GM18951 (cell line): ENCODE measurements at regions not wholly inside any gene's neighbourhood (a gene's known extent, or its start where the extent isn't known, plus 50 kb on each side); places are given as distances from the start of the nearest gene placed in this dataset.

Source experiments
- POLR2A ChIP-seq: IDR thresholded peaks from 4 replicates; pipeline ENCODE4 v1.6.1; 2011; ENCODE audit warnings: mild to moderate bottlenecking; ENCODE audit not compliant: insufficient read length, insufficient read depth; ENCODE audit errors: extremely low read depth
- in situ Hi-C: fragments of 300-500 bp; cut with MboI; formaldehyde crosslinking; loops from one replicate; pipeline ENCODE4 v1.12.0; 2022; ENCODE audit warnings: low sequenced_read_pairs, mixed read lengths, inconsistent platforms; ENCODE audit not compliant: unreplicated experiment

DNA sequence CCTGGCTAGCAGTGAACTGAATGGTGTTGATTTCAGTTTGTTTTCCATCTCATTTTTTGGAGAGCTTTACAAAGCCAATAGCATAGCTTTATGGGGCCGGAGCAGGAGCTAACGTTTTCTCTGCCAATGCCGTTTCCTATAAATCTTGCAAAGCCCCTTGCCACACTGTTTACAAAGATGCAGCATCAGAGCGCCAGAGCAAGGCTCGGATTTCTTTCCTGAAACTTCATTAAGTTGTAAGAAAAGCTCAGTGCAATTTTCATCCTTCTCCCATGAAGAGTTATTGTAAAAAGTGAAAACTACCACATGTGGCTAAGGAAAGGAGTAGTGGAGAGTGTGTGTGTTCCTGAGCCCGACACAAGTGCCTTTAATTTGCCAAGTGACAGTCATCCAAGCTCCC is 178.2 kb upstream of the GDNF start:
- TF ChIP-seq POLR2A, result no peak
- in situ Hi-C loops, result no loop called here

DNA sequence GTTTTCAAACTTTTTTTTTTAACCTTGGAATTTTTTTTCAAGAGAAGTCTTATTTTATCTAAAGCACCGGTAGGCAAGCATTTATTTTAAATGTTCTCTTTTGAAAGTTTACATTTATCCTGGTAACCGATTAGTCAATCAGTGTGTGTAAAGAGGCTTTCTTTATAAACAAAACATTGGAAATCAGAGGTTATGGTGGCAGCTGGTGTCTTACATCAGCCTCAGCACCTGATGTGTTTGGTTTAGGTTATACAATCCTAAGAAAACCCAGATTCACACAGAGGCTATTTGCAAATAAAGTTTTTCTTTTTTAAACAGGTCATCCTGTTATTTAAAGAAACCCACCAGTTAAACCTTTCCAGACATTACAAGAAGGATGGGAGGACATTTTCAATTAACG is 173.3 kb upstream of the GDNF start:
- in situ Hi-C loops, result no loop called here

DNA sequence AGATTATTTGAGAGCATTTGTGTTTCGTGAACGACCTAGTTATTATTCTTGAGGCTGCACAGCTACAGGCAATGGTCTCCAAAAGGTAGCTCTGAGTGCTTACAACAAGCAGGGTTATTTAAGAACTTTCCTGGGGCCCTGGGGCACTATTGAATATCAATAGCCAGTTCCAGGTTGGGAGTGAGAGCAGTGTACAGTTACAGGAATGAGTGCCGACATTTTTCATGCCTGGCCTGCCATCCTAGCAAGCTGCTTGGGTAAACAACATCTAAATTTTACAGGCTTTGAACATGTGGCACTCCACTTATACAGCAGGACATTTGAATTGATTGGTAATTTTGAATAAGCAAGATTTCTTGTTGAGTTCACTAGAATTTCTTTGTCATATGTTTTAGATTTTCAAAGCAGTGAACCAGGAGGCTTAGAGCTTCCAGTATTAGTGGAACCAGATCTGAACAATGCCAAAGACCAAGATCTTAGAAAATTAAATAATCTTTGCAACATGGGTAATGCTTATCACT is 171.9 kb upstream of the GDNF start:
- in situ Hi-C loops, result no loop called here
- no peak for TF ChIP-seq POLR2A

More for the DNA sequence above, 173.3 kb upstream of the GDNF start:
- TF ChIP-seq POLR2A, result no peak

DNA sequence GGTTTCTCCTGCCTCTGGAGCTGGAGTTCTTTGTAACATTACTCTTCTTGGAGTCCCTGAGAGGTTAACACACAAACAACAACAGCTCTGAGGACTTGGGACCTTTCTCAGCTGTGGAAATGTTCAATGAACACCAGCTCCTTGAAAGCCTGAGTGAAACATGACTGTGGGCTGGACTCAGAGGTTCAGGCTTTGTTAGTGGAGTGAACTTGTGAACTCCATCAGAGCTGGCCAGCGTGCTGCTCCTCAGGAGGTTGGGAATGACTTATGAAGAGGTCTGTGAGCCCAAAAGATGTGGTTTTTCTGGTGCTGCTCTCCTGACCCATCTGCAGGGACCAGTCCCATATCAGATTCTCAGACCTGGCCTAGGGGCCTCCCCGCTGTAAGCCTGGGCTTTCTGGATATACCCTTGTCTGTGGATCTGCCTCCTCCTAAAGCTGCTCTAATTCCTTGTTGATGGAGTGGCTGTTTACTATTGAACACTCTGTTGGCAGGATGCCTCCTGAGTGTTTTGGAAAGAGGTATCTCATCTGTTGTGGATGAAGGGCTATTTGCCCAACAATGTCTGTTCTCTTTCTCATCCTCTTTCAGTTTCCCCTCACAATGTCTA is 170.0 kb upstream of the GDNF start:
- in situ Hi-C loops, result no loop called here
- no peak for TF ChIP-seq POLR2A

DNA sequence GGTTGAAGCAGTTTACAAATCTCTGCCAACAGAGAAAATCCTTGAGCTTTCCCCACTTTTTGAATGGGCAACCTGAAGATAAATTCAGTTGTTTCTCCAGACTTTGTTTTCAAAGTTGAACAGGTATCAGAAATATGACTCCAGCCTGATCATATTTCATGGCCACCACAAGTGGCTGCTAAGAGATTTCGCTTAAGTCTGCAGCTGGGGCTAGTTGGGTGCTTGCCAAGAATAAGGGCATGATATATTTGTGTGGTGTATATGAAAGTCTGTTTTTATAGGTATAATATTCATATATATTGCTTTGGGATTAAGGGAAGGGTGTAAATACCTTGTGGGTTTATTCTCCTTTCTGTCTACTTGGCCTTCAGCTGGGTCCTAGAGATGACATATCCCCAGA is 168.4 kb upstream of the GDNF start:
- in situ Hi-C loops, result no loop called here
- TF ChIP-seq POLR2A, result no peak

DNA sequence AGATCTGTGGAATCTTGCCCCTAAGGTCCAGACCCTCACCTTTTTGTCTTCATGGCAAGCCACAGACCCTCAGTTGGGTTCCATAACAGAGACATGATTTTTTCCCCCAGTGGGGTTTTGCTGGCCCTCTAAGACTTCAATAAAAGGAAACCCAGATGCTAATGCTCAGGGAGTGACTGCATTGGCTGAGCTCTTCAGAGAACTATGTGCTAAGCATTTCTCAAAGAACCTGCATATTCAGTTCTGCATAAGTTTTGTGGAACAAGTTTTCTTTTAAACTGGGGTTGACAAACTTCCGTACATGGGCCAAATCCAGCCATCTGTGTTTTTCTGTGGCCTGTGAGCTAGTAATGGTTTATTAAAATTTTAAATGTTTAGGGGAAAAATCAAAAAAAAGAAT is 159.8 kb upstream of the GDNF start:
- in situ Hi-C loops, result no loop called here

DNA sequence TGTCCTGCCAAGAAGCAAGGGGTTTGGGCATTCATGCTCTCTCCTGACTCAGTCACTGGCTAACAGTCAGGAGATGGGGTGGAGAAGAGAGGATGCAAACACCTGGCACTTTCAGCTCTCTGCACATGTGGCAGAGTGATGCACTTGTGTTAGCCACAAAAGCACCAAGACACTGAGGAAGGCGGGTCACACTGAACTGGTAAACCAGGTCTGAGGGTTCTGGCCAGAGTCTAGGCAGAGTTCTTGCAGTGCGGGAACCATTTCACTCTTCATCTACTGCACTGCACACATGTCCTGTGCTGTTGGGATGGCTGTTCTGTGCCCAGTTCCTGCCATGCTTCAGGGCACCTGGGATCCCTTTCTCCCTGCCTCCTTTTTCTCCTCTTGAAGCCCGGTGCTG is 157.1 kb upstream of the GDNF start:
- in situ Hi-C loops, result no loop called here
- no peak for TF ChIP-seq POLR2A

More for the DNA sequence above, 159.8 kb upstream of the GDNF start:
- no peak for TF ChIP-seq POLR2A

DNA sequence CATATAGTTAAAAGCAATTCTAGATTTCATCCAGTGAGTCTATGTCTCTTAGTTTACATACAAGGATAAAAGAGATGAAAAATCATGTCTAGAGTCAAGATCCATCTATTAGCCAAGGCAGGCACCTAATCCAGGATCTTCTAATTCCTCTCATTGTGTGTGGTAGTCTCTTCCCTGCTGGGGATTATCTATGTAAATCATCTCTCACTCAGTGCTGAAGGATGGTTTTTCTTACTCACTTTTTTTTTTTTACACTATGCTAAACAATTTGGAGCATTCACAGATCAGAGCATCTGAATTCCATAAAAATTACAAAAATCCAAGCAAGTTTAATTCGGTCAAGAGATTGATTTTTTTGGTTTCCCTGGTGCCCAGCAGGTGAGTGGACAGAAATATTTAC is 154.9 kb upstream of the GDNF start:
- no peak for TF ChIP-seq POLR2A
- in situ Hi-C loops, result no loop called here

DNA sequence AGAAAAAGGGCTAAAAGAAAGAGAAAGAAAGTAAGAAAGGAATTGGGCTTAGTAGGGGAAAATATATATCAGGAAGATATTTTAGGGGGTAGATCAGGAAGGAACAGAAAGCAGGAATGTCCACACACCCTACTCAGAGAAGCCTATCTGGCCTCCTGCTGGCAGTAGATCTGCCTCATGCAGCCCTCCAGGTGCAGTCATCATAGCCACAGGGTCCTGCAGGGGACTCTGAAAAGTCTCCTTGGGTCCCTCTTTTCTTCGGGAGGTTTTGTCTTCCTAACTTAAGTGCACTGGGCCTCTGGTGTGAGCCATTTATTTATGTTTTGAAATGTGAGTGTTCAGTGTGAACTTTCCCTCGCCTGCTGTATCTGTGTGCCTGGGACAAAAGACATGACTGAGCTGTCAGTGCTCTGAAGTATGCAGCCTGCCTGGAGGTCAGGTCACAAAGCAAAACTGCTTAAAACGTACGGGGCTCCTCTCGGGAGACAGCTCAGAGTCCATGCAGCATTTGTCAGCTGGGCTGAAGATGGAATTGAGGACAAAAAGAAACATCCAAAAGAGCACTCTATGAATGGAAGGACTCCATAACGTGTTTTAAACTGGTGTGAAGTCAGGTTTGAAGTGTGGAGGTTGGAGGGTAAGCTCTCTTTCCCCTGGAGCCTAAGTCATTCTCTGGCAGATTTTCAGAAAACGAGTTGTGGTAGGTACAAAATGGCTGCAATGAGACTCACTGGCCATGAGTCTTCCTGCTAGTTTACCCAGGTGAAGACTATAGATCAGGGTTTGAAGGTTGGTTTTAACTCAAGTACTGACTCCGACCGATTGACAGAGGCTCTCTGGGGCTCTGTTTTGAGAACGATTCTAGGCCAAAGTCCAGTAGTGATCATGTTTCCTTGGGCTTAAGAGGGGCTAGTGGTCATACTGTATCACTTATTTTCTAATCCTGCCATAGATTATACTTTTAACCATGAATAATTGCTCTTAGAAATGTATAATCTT is 151.8 kb upstream of the GDNF start:
- in situ Hi-C loops, result no loop called here
- no peak for TF ChIP-seq POLR2A

DNA sequence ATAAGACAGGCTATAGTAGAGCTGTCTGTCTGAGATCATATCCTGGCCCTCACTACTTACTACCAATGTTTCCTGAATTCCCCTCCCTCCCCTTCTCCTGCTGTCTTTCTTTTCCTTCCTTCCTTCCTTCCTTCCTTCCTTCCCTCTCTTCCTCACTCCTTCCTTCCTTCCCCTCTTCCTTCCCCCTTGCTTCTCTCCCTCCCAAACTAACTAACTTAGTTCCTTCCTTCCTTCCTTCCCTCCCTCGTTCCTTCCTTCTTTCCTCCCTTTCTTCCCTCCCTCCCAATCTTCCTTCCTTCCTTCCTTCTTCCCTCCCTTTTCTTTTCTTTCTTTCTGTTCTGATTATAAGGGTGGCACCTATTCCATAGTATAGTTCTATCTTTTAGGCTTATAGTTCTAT is 150.0 kb upstream of the GDNF start:
- TF ChIP-seq POLR2A, result no peak
- in situ Hi-C loops, result no loop called here

DNA sequence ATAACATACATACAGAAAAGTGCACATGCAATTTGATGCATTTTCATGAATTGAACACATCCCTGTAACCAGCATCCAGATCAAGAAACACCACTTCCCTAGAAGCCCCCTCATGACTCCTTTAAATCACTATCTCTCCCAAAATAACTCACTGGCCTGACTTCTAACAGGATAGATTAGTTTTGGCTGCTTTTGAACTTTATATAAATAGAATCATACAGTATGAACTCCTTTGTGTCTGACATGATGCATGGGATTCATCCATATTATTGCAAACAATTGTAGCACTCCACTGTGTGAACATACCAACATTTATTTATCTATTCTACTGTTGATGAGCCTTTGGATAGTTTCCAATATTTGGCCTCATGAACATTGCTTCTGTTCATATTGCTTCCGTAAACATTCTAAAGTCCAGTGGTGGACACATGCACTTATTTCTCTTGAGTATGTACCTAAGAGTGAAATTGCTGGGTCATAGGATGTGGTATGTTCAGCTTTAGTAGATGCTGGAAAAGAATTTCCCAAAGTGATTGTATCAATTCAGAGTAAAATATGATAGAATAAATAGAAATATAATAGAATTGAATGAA is 148.7 kb upstream of the GDNF start:
- in situ Hi-C loops, result no loop called here
- TF ChIP-seq POLR2A, result no peak

DNA sequence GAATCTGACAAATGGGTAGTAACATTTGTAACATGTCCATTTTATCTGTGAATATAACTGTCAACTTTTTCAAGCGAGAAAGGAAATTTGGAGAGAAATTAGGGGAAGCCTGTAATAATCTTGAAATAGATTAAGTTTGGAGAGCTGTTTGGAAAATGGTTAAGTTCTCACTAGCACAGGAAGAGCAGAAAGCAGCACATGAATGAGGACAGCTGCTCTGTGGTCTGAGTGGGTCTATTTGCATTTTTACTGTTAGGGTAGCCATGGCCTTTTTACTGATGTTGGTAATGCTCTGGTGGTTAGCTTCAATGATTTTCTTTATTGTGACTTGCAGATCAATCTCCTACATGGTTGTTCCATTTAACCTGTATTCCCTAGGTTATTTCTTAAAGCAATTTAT is 144.5 kb upstream of the GDNF start:
- in situ Hi-C loops, result no loop called here
- no peak for TF ChIP-seq POLR2A

DNA sequence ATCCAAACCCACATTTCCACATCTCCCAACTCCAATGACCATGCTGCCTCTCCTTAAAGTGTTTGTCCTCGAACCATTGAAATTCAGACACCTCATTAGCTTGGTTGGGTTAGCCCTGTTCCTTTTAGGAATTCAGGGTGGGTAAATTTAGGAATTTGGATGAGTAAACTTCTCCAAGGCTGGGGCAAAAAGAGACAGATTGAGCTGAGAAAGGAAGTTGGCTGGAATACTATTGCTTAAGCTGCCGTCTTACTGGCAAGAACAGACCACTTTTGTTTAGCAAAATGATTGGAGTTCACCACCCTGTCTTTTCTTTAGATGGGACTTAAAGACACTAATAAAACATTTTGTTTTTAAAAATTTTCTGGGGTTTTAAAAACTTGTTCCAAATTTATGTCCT is 143.6 kb upstream of the GDNF start:
- in situ Hi-C loops, result no loop called here
- TF ChIP-seq POLR2A, result no peak
